GM18867 (cell line): ENCODE measurements at regions not wholly inside any gene's neighbourhood (a gene's known extent, or its start where the extent isn't known, plus 50 kb on each side); places are given as distances from the start of the nearest gene placed in this dataset.
"Not testable (repeated sequence)": the region's sequence is repeated elsewhere in the genome, so short reads cannot be mapped to it uniquely, and the experiment has no call there.

Experiments
- ATAC-seq: cut with Tn5 transposase; IDR thresholded peaks from one replicate; pipeline ENCODE4 v1.9.1; 2021; ENCODE audit warnings: mild to moderate bottlenecking, moderate library complexity; ENCODE audit not compliant: unreplicated experiment

GRCh38 chr10:33965795-33966581 lies 631.5 kb upstream of the NRP1 start:
- ATAC-seq = no peak

GRCh38 chr10:33963729-33964128 lies 629.3 kb upstream of the NRP1 start:
- ATAC-seq = no peak

GRCh38 chr10:33956322-33956721 lies 621.9 kb upstream of the NRP1 start:
- ATAC-seq = not testable (repeated sequence)

GRCh38 chr10:33955676-33956075 lies 621.2 kb upstream of the NRP1 start:
- ATAC-seq = no peak

- ATAC-seq = no peak
Measured at GRCh38 chr10:33952692-33953360, 618.4 kb upstream of the NRP1 start.

- no peak for ATAC-seq
Measured at GRCh38 chr10:33950206-33950605, 615.7 kb upstream of the NRP1 start.

GRCh38 chr10:33947544-33947943 lies 613.1 kb upstream of the NRP1 start:
- ATAC-seq = no peak

GRCh38 chr10:33945051-33945450 lies 610.6 kb upstream of the NRP1 start:
- ATAC-seq = no peak

- no peak for ATAC-seq
Measured at GRCh38 chr10:33942508-33942907, 608.0 kb upstream of the NRP1 start.

GRCh38 chr10:33939892-33940291 lies 605.4 kb upstream of the NRP1 start:
- no peak for ATAC-seq

GRCh38 chr10:33939410-33939809 lies 604.9 kb upstream of the NRP1 start:
- no peak for ATAC-seq

GRCh38 chr10:33938001-33938400 lies 603.5 kb upstream of the NRP1 start:
- no peak for ATAC-seq

GRCh38 chr10:33937036-33937730 lies 602.7 kb upstream of the NRP1 start:
- no peak for ATAC-seq

- no peak for ATAC-seq
Measured at GRCh38 chr10:33935350-33935749, 600.9 kb upstream of the NRP1 start.

GRCh38 chr10:33930079-33930478 lies 595.6 kb upstream of the NRP1 start:
- ATAC-seq = no peak

GRCh38 chr10:33927347-33927746 lies 592.9 kb upstream of the NRP1 start:
- ATAC-seq = no peak

- ATAC-seq = no peak
Measured at GRCh38 chr10:33921970-33922605, 587.6 kb upstream of the NRP1 start.

GRCh38 chr10:33920351-33920750 lies 585.9 kb upstream of the NRP1 start:
- ATAC-seq = no peak

GRCh38 chr10:33919244-33919643 lies 584.8 kb upstream of the NRP1 start:
- no peak for ATAC-seq

- ATAC-seq = no peak
Measured at GRCh38 chr10:33917069-33917780, 582.8 kb upstream of the NRP1 start.

GRCh38 chr10:33914746-33915145 lies 580.3 kb upstream of the NRP1 start:
- ATAC-seq = no peak
